Keratinocyte (primary cell): ENCODE measurements at regions not wholly inside any gene's neighbourhood (a gene's known extent, or its start where the extent isn't known, plus 50 kb on each side); places are given as distances from the start of the nearest gene placed in this dataset.

Experiments used
- DNase-seq: peaks from one replicate; pipeline ENCODE4 v3.0.0-alpha.2; 2011; ENCODE audit warnings: low read depth, missing footprints, low spot score
- FAIRE-seq: peaks from 2 replicates; lab custom pipeline; 2011; peaks lifted over from hg19 to GRCh38; lab: Jason Lieb, UNC
- H2AFZ ChIP-seq: 2 replicates; pipeline ENCODE4 v1.6.0; 2012; ENCODE audit warnings: low read length, control low read depth, inconsistent platforms; ENCODE audit not compliant: control insufficient read depth
- H3K27ac ChIP-seq: 2 replicates; pipeline ENCODE4 v1.5.1; 2011; ENCODE audit warnings: low read length; ENCODE audit not compliant: control insufficient read depth, insufficient read depth
- H3K27me3 ChIP-seq: 3 replicates; pipeline ENCODE4 v1.6.0; 2011; ENCODE audit warnings: low read length; ENCODE audit not compliant: control insufficient read depth, insufficient read depth; ENCODE audit errors: extremely low read depth
- H3K36me3 ChIP-seq, 2 experiments: 2 replicates in 1 of 2; 3 replicates in 1 of 2; pipeline ENCODE4 v1.5.1; 2011; ENCODE audit warnings: low read length in 2 of 2, mild to moderate bottlenecking in 1 of 2; ENCODE audit not compliant: control insufficient read depth in 2 of 2, insufficient read depth in 2 of 2; ENCODE audit errors: extremely low read depth in 1 of 2
- H3K4me1 ChIP-seq: 3 replicates; pipeline ENCODE4 v1.5.1; 2011; ENCODE audit warnings: low read length; ENCODE audit not compliant: control insufficient read depth, insufficient read depth; ENCODE audit errors: extremely low read depth
- H3K4me2 ChIP-seq: 3 replicates; pipeline ENCODE4 v1.6.0; 2011; ENCODE audit warnings: low read depth, low read length; ENCODE audit not compliant: control insufficient read depth, insufficient read depth; ENCODE audit errors: extremely low read depth
- H3K4me3 ChIP-seq, 3 experiments: fragments of 200-600 bp in 1 of 3; sonication (generic) in 1 of 3; 2 replicates in 2 of 3; 3 replicates in 1 of 3; pipeline ENCODE4 v1.5.1; 2011 to 2016; ENCODE audit warnings: low read length in 3 of 3, mild to moderate bottlenecking in 3 of 3, control low read depth in 2 of 3, inconsistent platforms in 1 of 3, low read depth in 1 of 3, mixed read lengths in 1 of 3, mixed run types in 1 of 3, moderate library complexity in 1 of 3; ENCODE audit not compliant: control insufficient read depth in 2 of 3, insufficient read depth in 2 of 3; ENCODE audit errors: extremely low read depth in 1 of 3
- H3K79me2 ChIP-seq: 2 replicates; pipeline ENCODE4 v1.6.0; 2012; ENCODE audit warnings: low read length; ENCODE audit not compliant: control insufficient read depth, insufficient read depth
- H3K9ac ChIP-seq: 3 replicates; pipeline ENCODE4 v1.6.0; 2011; ENCODE audit warnings: low read length; ENCODE audit not compliant: control insufficient read depth, insufficient read depth; ENCODE audit errors: extremely low read depth
- H3K9me1 ChIP-seq: 3 replicates; pipeline ENCODE4 v1.6.0; 2011; ENCODE audit warnings: low read length; ENCODE audit not compliant: control insufficient read depth, insufficient read depth; ENCODE audit errors: extremely low read depth
- H3K9me3 ChIP-seq: 2 replicates; pipeline ENCODE4 v1.5.1; 2012; ENCODE audit warnings: low read depth, low read length; ENCODE audit not compliant: control insufficient read depth
- H4K20me1 ChIP-seq: 3 replicates; pipeline ENCODE4 v1.6.0; 2011; ENCODE audit warnings: low read length; ENCODE audit not compliant: control insufficient read depth, insufficient read depth; ENCODE audit errors: extremely low read depth
- EZH2 ChIP-seq: IDR thresholded peaks from one replicate; pipeline ENCODE4 v1.6.1; 2012; ENCODE audit warnings: inconsistent platforms, mild to moderate bottlenecking, low read length, moderate library complexity
- dilution Hi-C: fragments of 300-500 bp; cut with MboI; formaldehyde crosslinking; loops from one replicate; pipeline ENCODE4 v1.7.0; 2020; ENCODE audit warnings: low sequenced_read_pairs; ENCODE audit not compliant: extremely low pct_ligation_motif_present
- TF ChIP-seq, protein P1 (sequence below), 3 experiments: IDR thresholded peaks in 1 of 3; conservative IDR thresholded peaks in 1 of 3; optimal IDR thresholded peaks in 1 of 3; 2 replicates in 2 of 3; 3 replicates in 1 of 3; pipeline versions ENCODE3 to v1.5.1; 2011; ENCODE audit warnings: low read length in 3 of 3, mild to moderate bottlenecking in 3 of 3, moderate library complexity in 2 of 3, control low read depth in 1 of 3, inconsistent platforms in 1 of 3; ENCODE audit not compliant: insufficient read depth in 2 of 3; ENCODE audit errors: extremely low read depth in 1 of 3

DNA sequence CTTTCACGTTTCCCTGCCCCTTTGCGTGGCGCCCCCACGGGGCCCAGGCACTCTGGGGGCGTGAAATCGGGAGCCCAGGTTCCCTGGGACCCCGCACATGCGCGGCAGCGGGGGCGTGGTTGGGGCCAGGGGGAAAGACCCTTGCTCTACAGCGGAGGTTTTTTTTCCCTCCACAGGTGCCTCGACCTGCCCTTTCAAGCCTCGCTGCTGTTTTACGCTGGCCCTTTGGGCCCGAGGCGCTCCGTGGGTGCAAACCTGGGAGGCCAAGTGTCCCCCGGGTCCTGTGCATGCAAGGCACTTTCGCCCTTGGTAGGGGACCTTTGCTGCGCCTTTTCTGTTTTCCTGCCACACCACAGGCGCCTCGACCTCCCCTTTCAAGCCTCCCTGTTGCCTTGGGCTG lies 329.8 kb downstream of the ALG10 start:
- FAIRE-seq: no peak
- Histone ChIP-seq H3K9me3 (peaks cover 5% of the 10 kb centered on the region), H3K9me1 (no peaks in the 10 kb centered on the region), H3K27me3 (no peaks in the 10 kb centered on the region), H3K79me2 (no peaks in the 10 kb centered on the region), H3K4me2 (no peak overlapping the region), H3K36me3 (no peaks in the 10 kb centered on the region), H3K9ac (no peak overlapping the region), H4K20me1 (no peaks in the 10 kb centered on the region), H2AFZ (no peak overlapping the region), H3K4me3 (no peak overlapping the region), H3K4me1 (no peaks in the 10 kb centered on the region), H3K27ac (no peak overlapping the region)
- TF ChIP-seq EZH2: no peak
- TF ChIP-seq, protein P1, sequence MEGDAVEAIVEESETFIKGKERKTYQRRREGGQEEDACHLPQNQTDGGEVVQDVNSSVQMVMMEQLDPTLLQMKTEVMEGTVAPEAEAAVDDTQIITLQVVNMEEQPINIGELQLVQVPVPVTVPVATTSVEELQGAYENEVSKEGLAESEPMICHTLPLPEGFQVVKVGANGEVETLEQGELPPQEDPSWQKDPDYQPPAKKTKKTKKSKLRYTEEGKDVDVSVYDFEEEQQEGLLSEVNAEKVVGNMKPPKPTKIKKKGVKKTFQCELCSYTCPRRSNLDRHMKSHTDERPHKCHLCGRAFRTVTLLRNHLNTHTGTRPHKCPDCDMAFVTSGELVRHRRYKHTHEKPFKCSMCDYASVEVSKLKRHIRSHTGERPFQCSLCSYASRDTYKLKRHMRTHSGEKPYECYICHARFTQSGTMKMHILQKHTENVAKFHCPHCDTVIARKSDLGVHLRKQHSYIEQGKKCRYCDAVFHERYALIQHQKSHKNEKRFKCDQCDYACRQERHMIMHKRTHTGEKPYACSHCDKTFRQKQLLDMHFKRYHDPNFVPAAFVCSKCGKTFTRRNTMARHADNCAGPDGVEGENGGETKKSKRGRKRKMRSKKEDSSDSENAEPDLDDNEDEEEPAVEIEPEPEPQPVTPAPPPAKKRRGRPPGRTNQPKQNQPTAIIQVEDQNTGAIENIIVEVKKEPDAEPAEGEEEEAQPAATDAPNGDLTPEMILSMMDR (optimal IDR thresholded peaks at IDR 0.05 in 1 of 3, IDR thresholded peaks at IDR 0.05 in 1 of 3, conservative IDR thresholded peaks at IDR 0.05 in 1 of 3; ENCODE audit: extremely low read depth in 1 of 3, insufficient read depth in 2 of 3, low read length in 3 of 3): no peak
- no peak for DNase-seq
- dilution Hi-C loops: no loop called here

DNA sequence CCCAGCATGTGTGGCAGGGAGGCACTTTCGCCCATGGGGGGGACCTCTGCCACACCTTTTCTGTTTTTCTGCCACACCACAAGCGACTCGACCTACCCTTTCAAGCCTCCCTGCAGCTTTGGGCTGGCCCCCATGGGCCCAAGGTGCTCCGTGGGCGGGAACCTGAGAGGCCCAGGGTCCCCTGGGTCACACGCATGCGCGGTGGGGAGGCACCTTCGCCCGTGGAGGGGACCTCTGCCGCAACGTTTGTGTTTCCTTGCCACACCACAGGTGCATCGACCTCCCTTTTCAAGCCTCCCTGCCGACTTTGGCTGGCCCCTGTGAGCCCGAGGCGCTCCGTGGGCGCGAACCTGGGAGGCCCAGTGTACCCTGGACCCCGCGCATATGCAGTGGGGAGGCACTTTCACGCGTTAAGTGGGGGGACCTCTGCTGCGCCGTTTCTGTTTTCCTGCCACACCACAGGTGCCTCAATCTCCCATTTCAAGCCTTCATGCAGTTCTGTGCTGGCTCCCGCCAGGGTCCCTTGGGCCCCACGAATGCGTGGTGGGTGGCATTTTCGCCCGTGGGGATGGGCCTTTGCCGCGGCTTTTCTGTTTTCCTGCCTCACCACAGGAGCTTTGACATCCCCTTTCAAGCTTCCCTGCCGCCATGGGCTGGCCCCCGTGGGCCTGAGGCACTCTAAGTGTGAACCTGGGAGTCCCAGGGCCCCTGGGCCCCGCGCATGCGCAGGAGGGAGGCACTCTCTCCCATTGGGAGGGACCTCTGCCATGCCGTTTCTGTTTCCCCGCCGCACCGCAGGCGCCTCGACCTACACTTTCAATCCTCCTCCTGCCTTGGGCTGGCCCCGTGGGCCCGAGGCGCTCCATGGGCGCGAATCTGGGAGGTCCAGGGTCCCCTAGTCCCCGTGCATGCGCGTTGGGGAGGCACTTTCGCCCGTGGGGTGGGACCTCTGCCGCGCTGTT lies 332.2 kb downstream of the ALG10 start:
- TF ChIP-seq, protein P1 (optimal IDR thresholded peaks at IDR 0.05 in 1 of 3, IDR thresholded peaks at IDR 0.05 in 1 of 3, conservative IDR thresholded peaks at IDR 0.05 in 1 of 3; ENCODE audit: extremely low read depth in 1 of 3, insufficient read depth in 2 of 3, low read length in 3 of 3): no peak
- TF ChIP-seq EZH2: no peak
- FAIRE-seq: no peak
- H3K27me3 ChIP-seq: no peaks in the 10 kb centered on the region

More for the DNA sequence above, 332.2 kb downstream of the ALG10 start:
- no peak overlapping the region for H3K9ac ChIP-seq
- H3K4me2 ChIP-seq: no peak overlapping the region
- H3K79me2 ChIP-seq: no peaks in the 10 kb centered on the region
- H3K4me3 ChIP-seq: no peak overlapping the region
- dilution Hi-C loops: no loop called here
- H3K9me1 ChIP-seq: no peaks in the 10 kb centered on the region
- H3K4me1 ChIP-seq: no peaks in the 10 kb centered on the region
- no peak overlapping the region for H3K27ac ChIP-seq
- peaks cover 8% of the 10 kb centered on the region for H3K9me3 ChIP-seq
- DNase-seq: no peak
- no peaks in the 10 kb centered on the region for H4K20me1 ChIP-seq
- no peaks in the 10 kb centered on the region for H3K36me3 ChIP-seq
- H2AFZ ChIP-seq: no peak overlapping the region
